T-helper 2 cell (primary cell): ENCODE measurements at regions not wholly inside any gene's neighbourhood (a gene's known extent, or its start where the extent isn't known, plus 50 kb on each side); places are given as distances from the start of the nearest gene placed in this dataset.

Source experiments
- DNase-seq, 5 experiments: peaks; one replicate each; pipeline versions ENCODE4 v3.0.0 to v3.0.0-alpha.2; 2012 to 2022

GRCh38 chr1:78436961-78437360, 53.8 kb upstream of the PTGFR start:
- DNase-seq = no peak

GRCh38 chr1:78437396-78437795, 53.4 kb upstream of the PTGFR start:
- DNase-seq = no peak

- DNase-seq = no peak
Measured at GRCh38 chr1:78437941-78438340, 52.8 kb upstream of the PTGFR start.

GRCh38 chr1:78440381-78440793, 50.4 kb upstream of the PTGFR start:
- no peak for DNase-seq
